HCT116 (cell line): ENCODE measurements at regions not wholly inside any gene's neighbourhood (a gene's known extent, or its start where the extent isn't known, plus 50 kb on each side); places are given as distances from the start of the nearest gene placed in this dataset.

Experiments
- ATAC-seq: fragments of 200-7000 bp; cut with Tn5 transposase; 2 replicates; pipeline ENCODE4 v1.9.1; 2020; ENCODE audit warnings: mild to moderate bottlenecking, moderate library complexity
- BruUV-seq: library from RNA; stranded (reverse); fragments of 400-500 nt; replicated peaks from 2 replicates; lab custom pipeline; 2021; lab: Mats Ljungman, UMichigan
- CTCF ChIA-PET: fragments of 300-600 bp; sonication (Branson Sonifier 250); formaldehyde crosslinking; loops from one replicate; lab custom pipeline; 2021; ENCODE audit warnings: antibody characterized with exemption; lab: Charles Lee
- POLR2A ChIA-PET: fragments of 300-600, 350-600 bp; sonication (Branson Sonifier 250); formaldehyde crosslinking; loops from one replicate; lab custom pipeline; 2021; ENCODE audit warnings: antibody characterized with exemption; lab: Charles Lee
- RAD21 ChIA-PET, 2 experiments: fragments of 300-600 bp; sonication (Branson Sonifier 250); formaldehyde crosslinking; loops; one replicate each; lab custom pipeline; 2023; ENCODE audit warnings: low total read pairs in 2 of 2; ENCODE audit not compliant: uncharacterized antibody in 2 of 2, unreplicated experiment in 2 of 2, low non-redundant PET in 1 of 2; lab: Charles Lee
- DNase-seq: peaks from one replicate; pipeline ENCODE4 v3.0.0-alpha.2; 2010; ENCODE audit warnings: low read depth, low spot score
- H2AFZ ChIP-seq: fragments of 200-600 bp; shearing (Covaris generic), sonication (generic); 2 replicates; pipeline ENCODE4 v1.6.1; 2017; ENCODE audit warnings: low read depth, mixed run types, mixed read lengths, antibody characterized with exemption, low read length; ENCODE audit not compliant: poor library complexity, severe bottlenecking
- H3K27ac ChIP-seq: 2 replicates; pipeline ENCODE4 v1.5.1; 2012; ENCODE audit warnings: low read depth, low read length
- H3K27me3 ChIP-seq: fragments of 200-600 bp; sonication (generic); 2 replicates; pipeline ENCODE4 v1.6.1; 2016; ENCODE audit warnings: mixed run types, low read length, mixed read lengths; ENCODE audit not compliant: insufficient read depth
- H3K36me3 ChIP-seq, 2 experiments: fragments of 200-500 bp in 1 of 2; fragments of 200-600 bp in 1 of 2; sonication (Bioruptor generic) in 1 of 2; sonication (generic) in 1 of 2; 2 replicates each; pipeline versions ENCODE4 v1.5.1 to v1.6.1; 2014 to 2016; ENCODE audit warnings: low read length in 2 of 2, inconsistent platforms in 1 of 2, mixed read lengths in 1 of 2, mixed run types in 1 of 2; ENCODE audit not compliant: insufficient read depth in 2 of 2, control insufficient read depth in 1 of 2
- H3K4me1 ChIP-seq, 2 experiments: fragments of 200-600 bp in 1 of 2; sonication (generic) in 1 of 2; 2 replicates each; pipeline versions ENCODE4 v1.5.1 to v1.6.1; 2012 to 2017; ENCODE audit warnings: low read length in 2 of 2, inconsistent platforms in 1 of 2, mild to moderate bottlenecking in 1 of 2, mixed read lengths in 1 of 2, mixed run types in 1 of 2, moderate library complexity in 1 of 2; ENCODE audit not compliant: insufficient read depth in 2 of 2, control insufficient read depth in 1 of 2
- H3K4me2 ChIP-seq: fragments of 200-600 bp; sonication (generic); 2 replicates; pipeline ENCODE4 v1.6.1; 2017; ENCODE audit warnings: mixed run types, low read length, mixed read lengths
- H3K4me3 ChIP-seq, 2 experiments: fragments of 200-600 bp in 1 of 2; sonication (generic) in 1 of 2; replicated peaks in 1 of 2; 2 replicates each; pipeline ENCODE4 v1.5.1; 2011 to 2016; ENCODE audit warnings: low read length in 2 of 2, control low read depth in 1 of 2, low read depth in 1 of 2, mild to moderate bottlenecking in 1 of 2, mixed read lengths in 1 of 2, mixed run types in 1 of 2
- H3K79me2 ChIP-seq: fragments of 200-600 bp; sonication (generic); 2 replicates; pipeline ENCODE4 v1.6.1; 2017; ENCODE audit warnings: mild to moderate bottlenecking, mixed run types, low read length, moderate library complexity, mixed read lengths; ENCODE audit not compliant: insufficient read depth
- H3K9ac ChIP-seq: fragments of 200-600 bp; sonication (generic); 2 replicates; pipeline ENCODE4 v1.6.1; 2016; ENCODE audit warnings: low read length, mixed read lengths
- H3K9me2 ChIP-seq: fragments of 200-600 bp; sonication (generic), shearing (Covaris generic); 2 replicates; pipeline ENCODE4 v1.6.1; 2017; ENCODE audit warnings: mixed run types, mild to moderate bottlenecking, moderate library complexity; ENCODE audit not compliant: insufficient read depth
- H3K9me3 ChIP-seq, 2 experiments: fragments of 200-500 bp in 1 of 2; fragments of 200-600 bp in 1 of 2; sonication (Bioruptor generic) in 1 of 2; sonication (generic) in 1 of 2; 2 replicates each; pipeline ENCODE4 v1.6.1; 2014 to 2017; ENCODE audit warnings: low read length in 2 of 2, mixed read lengths in 2 of 2, inconsistent platforms in 1 of 2, low read depth in 1 of 2, mild to moderate bottlenecking in 1 of 2, mixed run types in 1 of 2, moderate library complexity in 1 of 2; ENCODE audit not compliant: control insufficient read depth in 1 of 2, insufficient read depth in 1 of 2
- H4K20me1 ChIP-seq: fragments of 200-600 bp; sonication (generic), shearing (Covaris generic); 2 replicates; pipeline ENCODE4 v1.6.1; 2017; ENCODE audit warnings: mixed run types, mild to moderate bottlenecking, moderate library complexity; ENCODE audit not compliant: insufficient read depth
- CBX3 ChIP-seq: IDR thresholded peaks from 2 replicates; pipeline ENCODE4 v1.6.1; 2012; ENCODE audit warnings: low read depth
- CEBPB ChIP-seq: IDR thresholded peaks from 2 replicates; pipeline ENCODE4 v1.6.1; 2012; ENCODE audit warnings: low read depth
- EGR1 ChIP-seq: IDR thresholded peaks from 2 replicates; pipeline ENCODE4 v1.6.1; 2012; ENCODE audit warnings: low read depth
- ELF1 ChIP-seq: IDR thresholded peaks from 2 replicates; pipeline ENCODE4 v1.6.1; 2012; ENCODE audit warnings: low read depth, borderline replicate concordance
- EZH2phosphoT487 ChIP-seq: fragments of 200-600 bp; IDR thresholded peaks from 2 replicates; pipeline ENCODE4 v1.6.1; 2018; ENCODE audit warnings: antibody characterized with exemption, borderline replicate concordance
- POLR2A ChIP-seq: IDR thresholded peaks from 2 replicates; pipeline ENCODE4 v1.7.0; 2011; ENCODE audit warnings: borderline replicate concordance; ENCODE audit not compliant: insufficient read depth, insufficient read length; ENCODE audit errors: extremely low read depth
- POLR2AphosphoS5 ChIP-seq: IDR thresholded peaks from 2 replicates; pipeline ENCODE4 v1.6.1; 2011; ENCODE audit warnings: mild to moderate bottlenecking, low read depth, low read length, moderate library complexity
- RAD21 ChIP-seq: IDR thresholded peaks from 2 replicates; pipeline ENCODE4 v1.6.1; 2012; ENCODE audit warnings: low read depth, mild to moderate bottlenecking
- SP1 ChIP-seq: IDR thresholded peaks from 2 replicates; pipeline ENCODE4 v1.6.1; 2012; ENCODE audit warnings: low read depth
- SRF ChIP-seq: IDR thresholded peaks from 2 replicates; pipeline ENCODE4 v1.6.1; 2012; ENCODE audit warnings: low read depth
- TCF7L2 ChIP-seq: IDR thresholded peaks from 2 replicates; pipeline ENCODE4 v1.7.0; 2011; ENCODE audit warnings: borderline replicate concordance, inconsistent platforms; ENCODE audit not compliant: insufficient read depth, insufficient read length; ENCODE audit errors: extremely low read depth
- ZFX ChIP-seq: fragments of 450-650 bp; IDR thresholded peaks from 2 replicates; pipeline ENCODE4 v1.6.1; 2017
- intact Hi-C: fragments of 100-400 bp; cut with micrococcal nuclease; formaldehyde crosslinking; loops from 2 replicates; pipeline ENCODE4 v1.10.0; 2022
- TF ChIP-seq, protein P1 (sequence below): IDR thresholded peaks from 2 replicates; pipeline ENCODE4 v1.6.1; 2011; ENCODE audit warnings: mild to moderate bottlenecking, low read length, moderate library complexity; ENCODE audit not compliant: insufficient replicate concordance; ENCODE audit errors: extremely low read depth
- TF ChIP-seq, protein P2 (sequence below), 3 experiments: fragments of 200-600 bp in 1 of 3; sonication (generic) in 1 of 3; IDR thresholded peaks in 2 of 3; conservative IDR thresholded peaks in 1 of 3; 2 replicates each; pipeline ENCODE4 v1.5.1; 2012 to 2017; ENCODE audit warnings: low read depth in 2 of 3, low read length in 2 of 3, antibody characterized with exemption in 1 of 3, borderline replicate concordance in 1 of 3, control low read depth in 1 of 3, mild to moderate bottlenecking in 1 of 3, mixed read lengths in 1 of 3, mixed run types in 1 of 3, moderate library complexity in 1 of 3; ENCODE audit not compliant: insufficient read depth in 1 of 3
- TF ChIP-seq, protein P3 (sequence below): IDR thresholded peaks from 2 replicates; pipeline ENCODE4 v1.6.1; 2012; ENCODE audit warnings: low read depth

GRCh38 chr11:92808022-92808421 is 161.4 kb upstream of the MTNR1B start:
- no peak overlapping the region for H2AFZ ChIP-seq
- H3K4me2 ChIP-seq, result no peak overlapping the region
- ATAC-seq, result no peak
- ChIA-PET RAD21 (no interaction called here), POLR2A (no interaction called here), CTCF (no interaction called here)
- H3K79me2 ChIP-seq, result no peaks in the 10 kb centered on the region
- no peak overlapping the region for H3K4me3 ChIP-seq
- no peaks in the 10 kb centered on the region for H3K4me1 ChIP-seq
- TF ChIP-seq POLR2A (no peak), CEBPB (no peak), EZH2phosphoT487 (no peak), TCF7L2 (no peak), SP1 (no peak), EGR1 (no peak), RAD21 (no peak), ZFX (no peak), CBX3 (no peak), POLR2AphosphoS5 (no peak), SRF (no peak), ELF1 (no peak)
- TF ChIP-seq, protein P1, sequence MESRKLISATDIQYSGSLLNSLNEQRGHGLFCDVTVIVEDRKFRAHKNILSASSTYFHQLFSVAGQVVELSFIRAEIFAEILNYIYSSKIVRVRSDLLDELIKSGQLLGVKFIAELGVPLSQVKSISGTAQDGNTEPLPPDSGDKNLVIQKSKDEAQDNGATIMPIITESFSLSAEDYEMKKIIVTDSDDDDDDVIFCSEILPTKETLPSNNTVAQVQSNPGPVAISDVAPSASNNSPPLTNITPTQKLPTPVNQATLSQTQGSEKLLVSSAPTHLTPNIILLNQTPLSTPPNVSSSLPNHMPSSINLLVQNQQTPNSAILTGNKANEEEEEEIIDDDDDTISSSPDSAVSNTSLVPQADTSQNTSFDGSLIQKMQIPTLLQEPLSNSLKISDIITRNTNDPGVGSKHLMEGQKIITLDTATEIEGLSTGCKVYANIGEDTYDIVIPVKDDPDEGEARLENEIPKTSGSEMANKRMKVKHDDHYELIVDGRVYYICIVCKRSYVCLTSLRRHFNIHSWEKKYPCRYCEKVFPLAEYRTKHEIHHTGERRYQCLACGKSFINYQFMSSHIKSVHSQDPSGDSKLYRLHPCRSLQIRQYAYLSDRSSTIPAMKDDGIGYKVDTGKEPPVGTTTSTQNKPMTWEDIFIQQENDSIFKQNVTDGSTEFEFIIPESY, result no peak
- TF ChIP-seq, protein P2, sequence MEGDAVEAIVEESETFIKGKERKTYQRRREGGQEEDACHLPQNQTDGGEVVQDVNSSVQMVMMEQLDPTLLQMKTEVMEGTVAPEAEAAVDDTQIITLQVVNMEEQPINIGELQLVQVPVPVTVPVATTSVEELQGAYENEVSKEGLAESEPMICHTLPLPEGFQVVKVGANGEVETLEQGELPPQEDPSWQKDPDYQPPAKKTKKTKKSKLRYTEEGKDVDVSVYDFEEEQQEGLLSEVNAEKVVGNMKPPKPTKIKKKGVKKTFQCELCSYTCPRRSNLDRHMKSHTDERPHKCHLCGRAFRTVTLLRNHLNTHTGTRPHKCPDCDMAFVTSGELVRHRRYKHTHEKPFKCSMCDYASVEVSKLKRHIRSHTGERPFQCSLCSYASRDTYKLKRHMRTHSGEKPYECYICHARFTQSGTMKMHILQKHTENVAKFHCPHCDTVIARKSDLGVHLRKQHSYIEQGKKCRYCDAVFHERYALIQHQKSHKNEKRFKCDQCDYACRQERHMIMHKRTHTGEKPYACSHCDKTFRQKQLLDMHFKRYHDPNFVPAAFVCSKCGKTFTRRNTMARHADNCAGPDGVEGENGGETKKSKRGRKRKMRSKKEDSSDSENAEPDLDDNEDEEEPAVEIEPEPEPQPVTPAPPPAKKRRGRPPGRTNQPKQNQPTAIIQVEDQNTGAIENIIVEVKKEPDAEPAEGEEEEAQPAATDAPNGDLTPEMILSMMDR (IDR thresholded peaks at IDR 0.05 in 2 of 3, conservative IDR thresholded peaks at IDR 0.05 in 1 of 3; ENCODE audit: borderline replicate concordance in 1 of 3, insufficient read depth in 1 of 3, low read depth in 2 of 3, low read length in 2 of 3), result no peak
- TF ChIP-seq, protein P3, sequence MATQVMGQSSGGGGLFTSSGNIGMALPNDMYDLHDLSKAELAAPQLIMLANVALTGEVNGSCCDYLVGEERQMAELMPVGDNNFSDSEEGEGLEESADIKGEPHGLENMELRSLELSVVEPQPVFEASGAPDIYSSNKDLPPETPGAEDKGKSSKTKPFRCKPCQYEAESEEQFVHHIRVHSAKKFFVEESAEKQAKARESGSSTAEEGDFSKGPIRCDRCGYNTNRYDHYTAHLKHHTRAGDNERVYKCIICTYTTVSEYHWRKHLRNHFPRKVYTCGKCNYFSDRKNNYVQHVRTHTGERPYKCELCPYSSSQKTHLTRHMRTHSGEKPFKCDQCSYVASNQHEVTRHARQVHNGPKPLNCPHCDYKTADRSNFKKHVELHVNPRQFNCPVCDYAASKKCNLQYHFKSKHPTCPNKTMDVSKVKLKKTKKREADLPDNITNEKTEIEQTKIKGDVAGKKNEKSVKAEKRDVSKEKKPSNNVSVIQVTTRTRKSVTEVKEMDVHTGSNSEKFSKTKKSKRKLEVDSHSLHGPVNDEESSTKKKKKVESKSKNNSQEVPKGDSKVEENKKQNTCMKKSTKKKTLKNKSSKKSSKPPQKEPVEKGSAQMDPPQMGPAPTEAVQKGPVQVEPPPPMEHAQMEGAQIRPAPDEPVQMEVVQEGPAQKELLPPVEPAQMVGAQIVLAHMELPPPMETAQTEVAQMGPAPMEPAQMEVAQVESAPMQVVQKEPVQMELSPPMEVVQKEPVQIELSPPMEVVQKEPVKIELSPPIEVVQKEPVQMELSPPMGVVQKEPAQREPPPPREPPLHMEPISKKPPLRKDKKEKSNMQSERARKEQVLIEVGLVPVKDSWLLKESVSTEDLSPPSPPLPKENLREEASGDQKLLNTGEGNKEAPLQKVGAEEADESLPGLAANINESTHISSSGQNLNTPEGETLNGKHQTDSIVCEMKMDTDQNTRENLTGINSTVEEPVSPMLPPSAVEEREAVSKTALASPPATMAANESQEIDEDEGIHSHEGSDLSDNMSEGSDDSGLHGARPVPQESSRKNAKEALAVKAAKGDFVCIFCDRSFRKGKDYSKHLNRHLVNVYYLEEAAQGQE, result no peak
- no peaks in the 10 kb centered on the region for H3K27me3 ChIP-seq
- H3K27ac ChIP-seq, result no peak overlapping the region
- no TSS peak for BruUV-seq
- H3K36me3 ChIP-seq, result no peaks in the 10 kb centered on the region
- intact Hi-C loops, result no loop called here
- H4K20me1 ChIP-seq, result no peaks in the 10 kb centered on the region
- H3K9me2 ChIP-seq, result no peaks in the 10 kb centered on the region
- H3K9me3 ChIP-seq, result no peaks in the 10 kb centered on the region
- no peak for DNase-seq
- no peak overlapping the region for H3K9ac ChIP-seq
